SU-DHL-6 (cell line): ENCODE measurements at regions not wholly inside any gene's neighbourhood (a gene's known extent, or its start where the extent isn't known, plus 50 kb on each side); places are given as distances from the start of the nearest gene placed in this dataset.

ENCODE experiments used
- H2AFZ ChIP-seq: fragments of 200-600 bp; sonication (generic); 2 replicates; pipeline ENCODE4 v1.6.1; 2014; ENCODE audit warnings: low read depth, mild to moderate bottlenecking, moderate library complexity, mixed read lengths, antibody characterized with exemption, low read length; ENCODE audit not compliant: severe bottlenecking
- H3F3A ChIP-seq: fragments of 200-600 bp; shearing (Covaris generic); 2 replicates; pipeline ENCODE4 v1.6.0; 2016; ENCODE audit warnings: antibody characterized with exemption, mild to moderate bottlenecking; ENCODE audit not compliant: insufficient read depth
- H3K27ac ChIP-seq: fragments of 200-600 bp; sonication (generic); 2 replicates; pipeline ENCODE4 v1.5.1; 2016; ENCODE audit warnings: low read depth, mild to moderate bottlenecking, low read length, moderate library complexity, mixed read lengths
- H3K27me3 ChIP-seq: fragments of 200-600 bp; sonication (generic), shearing (Covaris generic); 2 replicates; pipeline ENCODE4 v1.6.0; 2014; ENCODE audit warnings: mild to moderate bottlenecking, low read length
- H3K36me3 ChIP-seq: fragments of 200-600 bp; sonication (generic); 2 replicates; pipeline ENCODE4 v1.6.1; 2014; ENCODE audit warnings: mild to moderate bottlenecking, low read length, mixed read lengths
- H3K4me2 ChIP-seq: fragments of 300-600, 200-600 bp; shearing (Covaris generic), sonication (generic); 2 replicates; pipeline ENCODE4 v1.6.0; 2014; ENCODE audit warnings: low read length, low read depth, mild to moderate bottlenecking; ENCODE audit not compliant: poor library complexity, severe bottlenecking
- H3K4me3 ChIP-seq: fragments of 200-600 bp; sonication (generic); 2 replicates; pipeline ENCODE4 v1.5.1; 2014; ENCODE audit warnings: antibody characterized with exemption, low read length, mild to moderate bottlenecking, mixed read lengths; ENCODE audit not compliant: insufficient read depth, poor library complexity, severe bottlenecking
- H3K79me2 ChIP-seq: fragments of 200-600 bp; sonication (generic); 2 replicates; pipeline ENCODE4 v1.6.1; 2014; ENCODE audit warnings: mild to moderate bottlenecking, low read length, moderate library complexity; ENCODE audit not compliant: insufficient read depth
- H3K9ac ChIP-seq: fragments of 200-600 bp; sonication (generic); 2 replicates; pipeline ENCODE4 v1.7.0; 2014; ENCODE audit warnings: mild to moderate bottlenecking, low read length
- H3K9me2 ChIP-seq: fragments of 200-600 bp; sonication (generic); replicated peaks from 2 replicates; pipeline ENCODE4 v1.6.1; 2014; ENCODE audit warnings: low read length; ENCODE audit not compliant: insufficient read depth
- H3K9me3 ChIP-seq: fragments of 200-600 bp; sonication (generic); 2 replicates; pipeline ENCODE4 v1.6.1; 2014; ENCODE audit warnings: low read length, mixed read lengths; ENCODE audit not compliant: insufficient read depth
- H4K20me1 ChIP-seq: fragments of 200-600 bp; sonication (generic); 2 replicates; pipeline ENCODE4 v1.6.1; 2014; ENCODE audit warnings: low read depth, mild to moderate bottlenecking, antibody characterized with exemption, low read length, moderate library complexity, mixed read lengths
- EZH2phosphoT487 ChIP-seq: fragments of 200-600 bp; sonication (generic), shearing (Covaris generic); conservative IDR thresholded peaks from 2 replicates; pipeline ENCODE4 v1.6.1; 2018; ENCODE audit warnings: mild to moderate bottlenecking, antibody characterized with exemption, low read length, moderate library complexity, mixed read lengths
- TF ChIP-seq, protein P1 (sequence below): fragments of 200-600 bp; sonication (generic); IDR thresholded peaks from one replicate; pipeline ENCODE4 v1.5.1; 2017; ENCODE audit warnings: antibody characterized with exemption, mild to moderate bottlenecking, low read length, moderate library complexity; ENCODE audit not compliant: insufficient read depth, poor library complexity, severe bottlenecking

DNA sequence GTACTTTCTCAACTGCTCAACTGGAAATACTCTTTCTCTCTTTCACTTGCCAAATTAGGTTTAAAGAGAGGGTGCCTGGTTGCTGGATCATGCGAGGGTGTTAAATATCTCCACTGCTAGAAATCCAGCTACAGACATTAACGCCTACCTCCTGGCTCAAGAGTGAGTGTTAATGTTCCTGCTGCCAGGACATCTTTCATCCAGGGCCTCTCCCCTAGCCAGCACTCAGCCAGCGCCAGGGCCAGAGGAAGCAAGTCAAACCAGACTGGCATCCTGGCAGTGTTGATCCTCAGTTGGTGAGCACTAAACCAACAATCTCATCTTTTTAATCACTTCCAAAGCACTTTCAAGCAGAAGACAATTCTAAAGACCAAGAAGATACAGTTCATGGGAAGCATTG is 92.9 kb upstream of the BARHL2 start:
- Histone ChIP-seq H3K9me3 (no peaks in the 10 kb centered on the region), H3K79me2 (no peaks in the 10 kb centered on the region), H3K4me2 (no peak overlapping the region), H3F3A (no peaks in the 10 kb centered on the region), H3K4me3 (no peak overlapping the region), H3K9ac (no peak overlapping the region), H2AFZ (no peak overlapping the region), H3K36me3 (no peaks in the 10 kb centered on the region), H3K27ac (no peak overlapping the region), H3K27me3 (no peaks in the 10 kb centered on the region), H3K9me2 (no peaks in the 10 kb centered on the region), H4K20me1 (no peaks in the 10 kb centered on the region)
- TF ChIP-seq EZH2phosphoT487: no peak
- TF ChIP-seq, protein P1, sequence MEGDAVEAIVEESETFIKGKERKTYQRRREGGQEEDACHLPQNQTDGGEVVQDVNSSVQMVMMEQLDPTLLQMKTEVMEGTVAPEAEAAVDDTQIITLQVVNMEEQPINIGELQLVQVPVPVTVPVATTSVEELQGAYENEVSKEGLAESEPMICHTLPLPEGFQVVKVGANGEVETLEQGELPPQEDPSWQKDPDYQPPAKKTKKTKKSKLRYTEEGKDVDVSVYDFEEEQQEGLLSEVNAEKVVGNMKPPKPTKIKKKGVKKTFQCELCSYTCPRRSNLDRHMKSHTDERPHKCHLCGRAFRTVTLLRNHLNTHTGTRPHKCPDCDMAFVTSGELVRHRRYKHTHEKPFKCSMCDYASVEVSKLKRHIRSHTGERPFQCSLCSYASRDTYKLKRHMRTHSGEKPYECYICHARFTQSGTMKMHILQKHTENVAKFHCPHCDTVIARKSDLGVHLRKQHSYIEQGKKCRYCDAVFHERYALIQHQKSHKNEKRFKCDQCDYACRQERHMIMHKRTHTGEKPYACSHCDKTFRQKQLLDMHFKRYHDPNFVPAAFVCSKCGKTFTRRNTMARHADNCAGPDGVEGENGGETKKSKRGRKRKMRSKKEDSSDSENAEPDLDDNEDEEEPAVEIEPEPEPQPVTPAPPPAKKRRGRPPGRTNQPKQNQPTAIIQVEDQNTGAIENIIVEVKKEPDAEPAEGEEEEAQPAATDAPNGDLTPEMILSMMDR: no peak

- no peaks in the 10 kb centered on the region for H3K36me3 ChIP-seq
- H3K79me2 ChIP-seq: no peaks in the 10 kb centered on the region
- no peaks in the 10 kb centered on the region for H3K9me2 ChIP-seq
- H3K4me3 ChIP-seq: no peak overlapping the region
- no peaks in the 10 kb centered on the region for H3K27me3 ChIP-seq
- H4K20me1 ChIP-seq: no peaks in the 10 kb centered on the region
- H3F3A ChIP-seq: no peaks in the 10 kb centered on the region
- no peak overlapping the region for H3K27ac ChIP-seq
- no peak overlapping the region for H3K4me2 ChIP-seq
- no peaks in the 10 kb centered on the region for H3K9me3 ChIP-seq
- no peak for TF ChIP-seq EZH2phosphoT487
- TF ChIP-seq, protein P1: no peak
- no peak overlapping the region for H2AFZ ChIP-seq
- no peak overlapping the region for H3K9ac ChIP-seq
These were observed 92.0 kb upstream of the BARHL2 start for GRCh38 chr1:90809093-90809492.

DNA sequence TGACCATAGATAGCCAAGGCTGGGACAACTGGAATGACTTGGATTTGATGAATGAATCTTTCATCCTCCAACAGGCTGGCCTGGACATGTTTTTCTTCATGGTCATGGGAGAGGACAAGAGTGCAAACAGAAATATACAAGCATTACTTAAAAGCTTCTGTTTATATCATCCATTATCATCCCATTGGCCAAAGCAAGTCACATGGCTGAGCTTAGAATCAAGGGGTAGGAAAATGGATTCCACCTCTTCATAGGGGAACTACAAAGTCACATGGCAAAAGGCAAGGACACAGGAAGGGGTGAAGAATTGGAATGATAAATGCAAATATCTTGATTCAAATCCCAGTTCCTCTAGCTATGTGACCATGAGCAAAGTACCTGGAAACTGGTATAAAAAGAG is 90.2 kb upstream of the BARHL2 start:
- no peaks in the 10 kb centered on the region for H3K9me3 ChIP-seq
- TF ChIP-seq EZH2phosphoT487: no peak
- TF ChIP-seq, protein P1: no peak
- H4K20me1 ChIP-seq: no peaks in the 10 kb centered on the region
- H3K27ac ChIP-seq: no peak overlapping the region
- H3K36me3 ChIP-seq: no peaks in the 10 kb centered on the region
- H3K4me2 ChIP-seq: no peak overlapping the region
- no peaks in the 10 kb centered on the region for H3K9me2 ChIP-seq
- no peaks in the 10 kb centered on the region for H3K27me3 ChIP-seq
- no peak overlapping the region for H3K4me3 ChIP-seq
- no peak overlapping the region for H3K9ac ChIP-seq
- H2AFZ ChIP-seq: no peak overlapping the region
- H3F3A ChIP-seq: no peaks in the 10 kb centered on the region
- H3K79me2 ChIP-seq: no peaks in the 10 kb centered on the region

GRCh38 chr1:90802622-90803021 is 85.5 kb upstream of the BARHL2 start:
- TF ChIP-seq, protein P1: no peak
- no peak for TF ChIP-seq EZH2phosphoT487

More at GRCh38 chr1:90802622-90803021, 85.5 kb upstream of the BARHL2 start:
- Histone ChIP-seq H3K4me3 (no peak overlapping the region), H3K9ac (no peak overlapping the region), H3K4me2 (no peak overlapping the region), H3K9me2 (no peaks in the 10 kb centered on the region), H3F3A (no peaks in the 10 kb centered on the region), H3K9me3 (no peaks in the 10 kb centered on the region), H3K27ac (no peak overlapping the region), H3K79me2 (no peaks in the 10 kb centered on the region), H3K27me3 (no peaks in the 10 kb centered on the region), H2AFZ (no peak overlapping the region), H4K20me1 (no peaks in the 10 kb centered on the region), H3K36me3 (no peaks in the 10 kb centered on the region)
